ENCODE measurements at regions not wholly inside any gene's neighbourhood (a gene's known extent, or its start where the extent isn't known, plus 50 kb on each side); places are given as distances from the start of the nearest gene placed in this dataset.

GRCh38 chr5:22964632-22965031 is 111.5 kb upstream of the CDH12 start:
- Histone ChIP-seq H3K27me3 (ENCODE audit: insufficient read depth, low read length) (no peaks in the 10 kb centered on the region), H3K79me2 (ENCODE audit: insufficient read depth, low read length) (no peaks in the 10 kb centered on the region), H3K36me3 (ENCODE audit: insufficient read depth, low read length) (no peaks in the 10 kb centered on the region), H3F3A (ENCODE audit: insufficient read depth, low read length) (no peaks in the 10 kb centered on the region), H4K20me1 (ENCODE audit: insufficient read depth, low read length) (no peaks in the 10 kb centered on the region), H3K9me3 (ENCODE audit: low read length) (no peaks in the 10 kb centered on the region; the same call in 1 of the 2 replicates), H3K4me3 (ENCODE audit: low read depth, low read length, poor library complexity, severe bottlenecking) (no peak overlapping the region), H3K27ac (ENCODE audit: low read depth, low read length, poor library complexity, severe bottlenecking) (no peak overlapping the region), H3K9ac (ENCODE audit: low read length) (no peak overlapping the region), H3K4me1 (ENCODE audit: insufficient read depth, low read length, severe bottlenecking) (peaks cover 9% of the 10 kb centered on the region), H3K9me2 (ENCODE audit: low read depth, low read length) (no peaks in the 10 kb centered on the region), H2AFZ (ENCODE audit: low read length) (no peak overlapping the region), H3K4me2 (ENCODE audit: low read length) (no peak overlapping the region)
- TF ChIP-seq EZH2 (IDR thresholded peaks at IDR 0.05; ENCODE audit: borderline replicate concordance, low read length), result no peak
- no peak for TF ChIP-seq CTCF (IDR thresholded peaks at IDR 0.05; ENCODE audit: low read length)

GRCh38 chr5:22958462-22959262 is 105.5 kb upstream of the CDH12 start:
- H3F3A ChIP-seq (ENCODE audit: insufficient read depth, low read length), result no peaks in the 10 kb centered on the region
- no peaks in the 10 kb centered on the region for H3K36me3 ChIP-seq (ENCODE audit: insufficient read depth, low read length)
- H4K20me1 ChIP-seq (ENCODE audit: insufficient read depth, low read length), result no peaks in the 10 kb centered on the region
- no peak overlapping the region for H3K27ac ChIP-seq (ENCODE audit: low read depth, low read length, poor library complexity, severe bottlenecking)
- no peaks in the 10 kb centered on the region for H3K27me3 ChIP-seq (ENCODE audit: insufficient read depth, low read length)
- H3K4me3 ChIP-seq (ENCODE audit: low read depth, low read length, poor library complexity, severe bottlenecking), result no peak overlapping the region
- TF ChIP-seq EZH2 (IDR thresholded peaks at IDR 0.05; ENCODE audit: borderline replicate concordance, low read length), result no peak
- no peak for TF ChIP-seq CTCF (IDR thresholded peaks at IDR 0.05; ENCODE audit: low read length)
- no peak overlapping the region for H3K9ac ChIP-seq (ENCODE audit: low read length)
- no peaks in the 10 kb centered on the region for H3K9me2 ChIP-seq (ENCODE audit: low read depth, low read length)
- no peaks in the 10 kb centered on the region for H3K79me2 ChIP-seq (ENCODE audit: insufficient read depth, low read length)
- H2AFZ ChIP-seq (ENCODE audit: low read length), result no peak overlapping the region
- H3K9me3 ChIP-seq (ENCODE audit: low read length), result no peaks in the 10 kb centered on the region
- H3K4me2 ChIP-seq (ENCODE audit: low read length), result no peak overlapping the region
- no peaks in the 10 kb centered on the region for H3K4me1 ChIP-seq (ENCODE audit: insufficient read depth, low read length, severe bottlenecking)

GRCh38 chr5:22947921-22948320 is 94.8 kb upstream of the CDH12 start:
- H4K20me1 ChIP-seq (ENCODE audit: insufficient read depth, low read length), result no peaks in the 10 kb centered on the region
- H3K9ac ChIP-seq (ENCODE audit: low read length), result no peak overlapping the region
- no peaks in the 10 kb centered on the region for H3F3A ChIP-seq (ENCODE audit: insufficient read depth, low read length)
- TF ChIP-seq CTCF (IDR thresholded peaks at IDR 0.05; ENCODE audit: low read length) (no peak), EZH2 (IDR thresholded peaks at IDR 0.05; ENCODE audit: borderline replicate concordance, low read length) (no peak)
- H3K27ac ChIP-seq (ENCODE audit: low read depth, low read length, poor library complexity, severe bottlenecking), result no peak overlapping the region
- H3K4me2 ChIP-seq (ENCODE audit: low read length), result no peak overlapping the region
- no peaks in the 10 kb centered on the region for H3K36me3 ChIP-seq (ENCODE audit: insufficient read depth, low read length)
- no peaks in the 10 kb centered on the region for H3K9me3 ChIP-seq (ENCODE audit: low read length)
- H3K9me2 ChIP-seq (ENCODE audit: low read depth, low read length), result no peaks in the 10 kb centered on the region
- no peaks in the 10 kb centered on the region for H3K27me3 ChIP-seq (ENCODE audit: insufficient read depth, low read length)
- H3K4me1 ChIP-seq (ENCODE audit: insufficient read depth, low read length, severe bottlenecking), result no peaks in the 10 kb centered on the region
- no peak overlapping the region for H3K4me3 ChIP-seq (ENCODE audit: low read depth, low read length, poor library complexity, severe bottlenecking)
- no peaks in the 10 kb centered on the region for H3K79me2 ChIP-seq (ENCODE audit: insufficient read depth, low read length)
- no peak overlapping the region for H2AFZ ChIP-seq (ENCODE audit: low read length)
